Endothelial cell of umbilical vein (primary cell): ENCODE measurements at regions not wholly inside any gene's neighbourhood (a gene's known extent, or its start where the extent isn't known, plus 50 kb on each side); places are given as distances from the start of the nearest gene placed in this dataset.

ENCODE experiments used
- BruUV-seq: library from RNA; stranded (reverse); fragments of 400-500 nt; replicated peaks from 2 replicates; lab custom pipeline; 2021; lab: Mats Ljungman, UMichigan
- CTCF ChIA-PET: fragments of 300-600, 350-600 bp; sonication (Branson Sonifier 250); formaldehyde crosslinking; loops from one replicate; lab custom pipeline; 2021; ENCODE audit warnings: antibody characterized with exemption, inconsistent platforms; lab: Charles Lee
- POLR2A ChIA-PET: fragments of 300-600, 350-600 bp; sonication (Branson Sonifier 250); formaldehyde crosslinking; loops from one replicate; lab custom pipeline; 2021; ENCODE audit warnings: antibody characterized with exemption, inconsistent platforms; lab: Charles Lee
- DNase-seq: peaks from one replicate; pipeline ENCODE4 v3.0.0-alpha.2; 2011; ENCODE audit warnings: low read depth, low spot score
- FAIRE-seq: peaks from 2 replicates; lab custom pipeline; 2011; peaks lifted over from hg19 to GRCh38; lab: Jason Lieb, UNC
- H2AFZ ChIP-seq: 2 replicates; pipeline ENCODE4 v1.6.0; 2012; ENCODE audit warnings: low read depth, low read length, control low read depth, inconsistent platforms
- H3K27ac ChIP-seq: 2 replicates; pipeline ENCODE4 v1.5.1; 2011; ENCODE audit warnings: low read depth, mild to moderate bottlenecking, control low read depth, low read length, moderate library complexity; ENCODE audit not compliant: insufficient read depth
- H3K27me3 ChIP-seq, 2 experiments: 2 replicates each; pipeline versions ENCODE4 v1.6.0 to v1.6.1; 2011; ENCODE audit warnings: low read length in 2 of 2, mixed read lengths in 1 of 2; ENCODE audit not compliant: control insufficient read depth in 2 of 2, insufficient read depth in 2 of 2
- H3K36me3 ChIP-seq, 2 experiments: 2 replicates in 1 of 2; 3 replicates in 1 of 2; pipeline ENCODE4 v1.5.1; 2011; ENCODE audit warnings: low read length in 2 of 2, mild to moderate bottlenecking in 1 of 2, moderate library complexity in 1 of 2; ENCODE audit not compliant: control insufficient read depth in 2 of 2, insufficient read depth in 2 of 2; ENCODE audit errors: extremely low read depth in 1 of 2
- H3K4me1 ChIP-seq: 3 replicates; pipeline ENCODE4 v1.5.1; 2011; ENCODE audit warnings: mild to moderate bottlenecking, low read length; ENCODE audit not compliant: control insufficient read depth, insufficient read depth; ENCODE audit errors: extremely low read depth
- H3K4me2 ChIP-seq: 2 replicates; pipeline ENCODE4 v1.6.1; 2011; ENCODE audit warnings: low read length, control low read depth, mixed read lengths; ENCODE audit not compliant: insufficient read depth
- H3K4me3 ChIP-seq, 3 experiments: fragments of 200-600 bp in 1 of 3; sonication (generic), shearing (Covaris generic) in 1 of 3; replicated peaks in 1 of 3; 2 replicates each; pipeline ENCODE4 v1.5.1; 2011 to 2016; ENCODE audit warnings: control low read depth in 3 of 3, low read length in 3 of 3, mild to moderate bottlenecking in 2 of 3, inconsistent platforms in 1 of 3, low read depth in 1 of 3, moderate library complexity in 1 of 3; ENCODE audit not compliant: insufficient read depth in 1 of 3
- H3K79me2 ChIP-seq: 2 replicates; pipeline ENCODE4 v1.6.0; 2012; ENCODE audit warnings: low read length, inconsistent platforms; ENCODE audit not compliant: control insufficient read depth, insufficient read depth
- H3K9ac ChIP-seq: replicated peaks from 2 replicates; pipeline ENCODE3; 2011; ENCODE audit warnings: low read length, control low read depth; ENCODE audit not compliant: insufficient read depth; ENCODE audit errors: extremely low read depth
- H3K9me1 ChIP-seq: replicated peaks from 3 replicates; pipeline ENCODE4 v1.6.0; 2011; ENCODE audit warnings: mild to moderate bottlenecking, low read length; ENCODE audit not compliant: control insufficient read depth, insufficient read depth; ENCODE audit errors: extremely low read depth
- H3K9me3 ChIP-seq: replicated peaks from 2 replicates; pipeline ENCODE4 v1.5.1; 2012; ENCODE audit warnings: low read length, inconsistent platforms; ENCODE audit not compliant: control insufficient read depth, insufficient read depth
- H4K20me1 ChIP-seq: replicated peaks from 2 replicates; pipeline ENCODE3; 2011; ENCODE audit warnings: mild to moderate bottlenecking, low read length; ENCODE audit not compliant: control insufficient read depth, insufficient read depth; ENCODE audit errors: extremely low read depth
- EZH2 ChIP-seq: IDR thresholded peaks from 2 replicates; pipeline ENCODE4 v1.6.1; 2012; ENCODE audit warnings: borderline replicate concordance, low read depth, mild to moderate bottlenecking, moderate library complexity, low read length, inconsistent platforms; ENCODE audit not compliant: severe bottlenecking
- FOS ChIP-seq: IDR thresholded peaks from 2 replicates; pipeline ENCODE4 v1.6.1; 2011; ENCODE audit warnings: mild to moderate bottlenecking, low read length, moderate library complexity, borderline replicate concordance; ENCODE audit not compliant: insufficient read depth
- GATA2 ChIP-seq: IDR thresholded peaks from 2 replicates; pipeline ENCODE4 v1.7.0; 2011; ENCODE audit warnings: low read depth, mild to moderate bottlenecking, moderate library complexity, mixed read lengths, low read length; ENCODE audit not compliant: insufficient read length, insufficient read depth
- JUN ChIP-seq: IDR thresholded peaks from 2 replicates; pipeline ENCODE4 v1.6.1; 2011; ENCODE audit warnings: borderline replicate concordance, low read depth; ENCODE audit not compliant: insufficient read length, insufficient read depth
- MYC ChIP-seq: IDR thresholded peaks from one replicate; pipeline ENCODE4 v1.6.1; 2011; ENCODE audit warnings: mild to moderate bottlenecking, low read depth, low read length
- POLR2A ChIP-seq: IDR thresholded peaks from 2 replicates; pipeline ENCODE4 v1.6.1; 2012; ENCODE audit warnings: low read depth, mild to moderate bottlenecking, control low read depth, low read length
- POLR2AphosphoS5 ChIP-seq: IDR thresholded peaks from 2 replicates; pipeline ENCODE4 v1.6.1; 2012; ENCODE audit warnings: low read depth, mild to moderate bottlenecking, control low read depth, low read length, moderate library complexity; ENCODE audit not compliant: insufficient read depth
- dilution Hi-C: fragments of 300-500 bp; cut with MboI; formaldehyde crosslinking; loops from one replicate; pipeline ENCODE4 v1.15.0; 2019; ENCODE audit warnings: low sequenced_read_pairs; ENCODE audit not compliant: extremely low pct_ligation_motif_present
- intact Hi-C: fragments of 100-400 bp; cut with micrococcal nuclease; formaldehyde crosslinking; loops from one replicate; pipeline ENCODE4 v1.10.0; 2022
- TF ChIP-seq, protein P1 (sequence below): IDR thresholded peaks from 2 replicates; pipeline ENCODE4 v1.6.1; 2011; ENCODE audit not compliant: insufficient read depth, insufficient read length
- TF ChIP-seq, protein P2 (sequence below), 2 donors: IDR thresholded peaks; 1 replicate in 1 of 2; 2 replicates in 1 of 2; pipeline ENCODE4 v1.5.1; 2011; ENCODE audit warnings: low read length in 2 of 2, mild to moderate bottlenecking in 2 of 2, moderate library complexity in 2 of 2, control low read depth in 1 of 2, inconsistent platforms in 1 of 2, low read depth in 1 of 2; ENCODE audit not compliant: insufficient read depth in 1 of 2; ENCODE audit errors: extremely low read depth in 1 of 2

DNA sequence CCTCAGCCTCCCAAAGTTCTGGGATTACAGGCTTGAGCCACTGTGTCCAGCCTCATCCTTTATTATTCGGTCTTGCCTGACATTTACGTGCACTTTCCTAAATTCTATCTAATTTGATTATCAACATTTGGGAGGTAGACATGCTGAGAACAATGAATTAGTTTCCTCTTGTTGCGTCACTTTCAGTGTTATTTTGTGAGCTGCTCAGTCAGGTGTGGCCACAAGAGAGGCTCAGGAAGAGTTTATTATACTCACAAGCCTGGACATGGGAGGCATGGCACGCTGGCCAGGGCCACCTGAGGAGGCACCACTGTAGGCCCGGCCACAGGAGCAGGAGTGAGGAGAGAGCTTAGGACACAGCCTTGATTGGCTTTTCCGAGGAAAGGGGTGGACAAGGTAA lies 59.7 kb upstream of the RBFOX2 start:
- DNase-seq, result no peak
- no peak overlapping the region for H3K4me2 ChIP-seq
- no peak overlapping the region for H3K27ac ChIP-seq
- no TSS peak for BruUV-seq
- no peak overlapping the region for H2AFZ ChIP-seq
- H3K9ac ChIP-seq, result no peak overlapping the region
- intact Hi-C loops, result no loop called here
- no peaks in the 10 kb centered on the region for H3K27me3 ChIP-seq
- no peak for FAIRE-seq
- POLR2A ChIA-PET, result no interaction called here
- H3K9me1 ChIP-seq, result no peaks in the 10 kb centered on the region
- TF ChIP-seq, protein P1, sequence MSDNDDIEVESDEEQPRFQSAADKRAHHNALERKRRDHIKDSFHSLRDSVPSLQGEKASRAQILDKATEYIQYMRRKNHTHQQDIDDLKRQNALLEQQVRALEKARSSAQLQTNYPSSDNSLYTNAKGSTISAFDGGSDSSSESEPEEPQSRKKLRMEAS, result no peak
- TF ChIP-seq FOS, result no peak
- no peaks in the 10 kb centered on the region for H3K79me2 ChIP-seq
- dilution Hi-C loops, result no loop called here
- no peaks in the 10 kb centered on the region for H3K36me3 ChIP-seq
- no peak overlapping the region for H3K4me3 ChIP-seq
- no peaks in the 10 kb centered on the region for H3K4me1 ChIP-seq
- H3K9me3 ChIP-seq, result no peaks in the 10 kb centered on the region
- H4K20me1 ChIP-seq, result no peaks in the 10 kb centered on the region
- CTCF ChIA-PET, result interaction anchor here (1.6 kb wide), 1 partner anchor 23 kb away, joined by 7 read pairs; no protein-coding TSS in a partner anchor

DNA sequence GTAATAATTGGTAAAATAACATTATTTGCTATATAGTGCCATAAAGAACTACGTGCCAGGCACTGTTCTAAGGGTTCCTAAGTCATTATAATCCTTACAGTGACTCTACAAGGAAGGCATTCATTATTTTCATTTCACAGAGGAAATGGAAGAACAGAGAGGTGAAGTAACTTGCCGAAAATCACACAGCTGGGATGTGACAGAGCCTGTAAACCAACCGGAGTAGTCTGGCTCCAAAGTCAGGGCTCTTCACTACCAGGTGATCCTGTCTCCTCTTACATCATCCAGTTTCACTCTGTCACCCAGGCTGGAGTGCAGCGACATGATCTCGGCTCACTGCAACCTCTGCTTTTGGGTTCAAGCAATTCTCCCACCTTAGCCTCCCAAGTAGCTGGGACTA lies 59.2 kb upstream of the RBFOX2 start:
- no peak for DNase-seq
- H3K36me3 ChIP-seq, result no peaks in the 10 kb centered on the region
- POLR2A ChIA-PET, result no interaction called here
- CTCF ChIA-PET, result no interaction called here
- no peaks in the 10 kb centered on the region for H3K79me2 ChIP-seq
- BruUV-seq, result no TSS peak
- no peaks in the 10 kb centered on the region for H4K20me1 ChIP-seq
- no peaks in the 10 kb centered on the region for H3K27me3 ChIP-seq
- dilution Hi-C loops (no loop called here), intact Hi-C loops (no loop called here)
- H3K9me1 ChIP-seq, result no peaks in the 10 kb centered on the region
- no peak overlapping the region for H3K9ac ChIP-seq
- H3K27ac ChIP-seq, result no peak overlapping the region
- no peak for FAIRE-seq
- TF ChIP-seq, protein P1, result no peak
- no peak for TF ChIP-seq MYC
- TF ChIP-seq GATA2, result no peak
- TF ChIP-seq POLR2A, result no peak
- TF ChIP-seq POLR2AphosphoS5, result no peak
- TF ChIP-seq EZH2, result no peak
- no peak for TF ChIP-seq JUN
- TF ChIP-seq FOS, result no peak
- TF ChIP-seq, protein P2, sequence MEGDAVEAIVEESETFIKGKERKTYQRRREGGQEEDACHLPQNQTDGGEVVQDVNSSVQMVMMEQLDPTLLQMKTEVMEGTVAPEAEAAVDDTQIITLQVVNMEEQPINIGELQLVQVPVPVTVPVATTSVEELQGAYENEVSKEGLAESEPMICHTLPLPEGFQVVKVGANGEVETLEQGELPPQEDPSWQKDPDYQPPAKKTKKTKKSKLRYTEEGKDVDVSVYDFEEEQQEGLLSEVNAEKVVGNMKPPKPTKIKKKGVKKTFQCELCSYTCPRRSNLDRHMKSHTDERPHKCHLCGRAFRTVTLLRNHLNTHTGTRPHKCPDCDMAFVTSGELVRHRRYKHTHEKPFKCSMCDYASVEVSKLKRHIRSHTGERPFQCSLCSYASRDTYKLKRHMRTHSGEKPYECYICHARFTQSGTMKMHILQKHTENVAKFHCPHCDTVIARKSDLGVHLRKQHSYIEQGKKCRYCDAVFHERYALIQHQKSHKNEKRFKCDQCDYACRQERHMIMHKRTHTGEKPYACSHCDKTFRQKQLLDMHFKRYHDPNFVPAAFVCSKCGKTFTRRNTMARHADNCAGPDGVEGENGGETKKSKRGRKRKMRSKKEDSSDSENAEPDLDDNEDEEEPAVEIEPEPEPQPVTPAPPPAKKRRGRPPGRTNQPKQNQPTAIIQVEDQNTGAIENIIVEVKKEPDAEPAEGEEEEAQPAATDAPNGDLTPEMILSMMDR (IDR thresholded peaks at IDR 0.05; ENCODE audit: extremely low read depth in 1 of 2, insufficient read depth in 1 of 2, low read depth in 1 of 2, low read length in 2 of 2), result no peak
- H3K4me3 ChIP-seq, result no peak overlapping the region
- H3K4me2 ChIP-seq, result no peak overlapping the region
- H2AFZ ChIP-seq, result no peak overlapping the region
- no peaks in the 10 kb centered on the region for H3K9me3 ChIP-seq
- no peaks in the 10 kb centered on the region for H3K4me1 ChIP-seq
